LHCN-M2 (cell line): ENCODE measurements at regions not wholly inside any gene's neighbourhood (a gene's known extent, or its start where the extent isn't known, plus 50 kb on each side); places are given as distances from the start of the nearest gene placed in this dataset.

ENCODE experiments used
- DNase-seq: peaks from one replicate; pipeline ENCODE4 v3.0.0-alpha.2; 2012; ENCODE audit warnings: low read depth

DNA sequence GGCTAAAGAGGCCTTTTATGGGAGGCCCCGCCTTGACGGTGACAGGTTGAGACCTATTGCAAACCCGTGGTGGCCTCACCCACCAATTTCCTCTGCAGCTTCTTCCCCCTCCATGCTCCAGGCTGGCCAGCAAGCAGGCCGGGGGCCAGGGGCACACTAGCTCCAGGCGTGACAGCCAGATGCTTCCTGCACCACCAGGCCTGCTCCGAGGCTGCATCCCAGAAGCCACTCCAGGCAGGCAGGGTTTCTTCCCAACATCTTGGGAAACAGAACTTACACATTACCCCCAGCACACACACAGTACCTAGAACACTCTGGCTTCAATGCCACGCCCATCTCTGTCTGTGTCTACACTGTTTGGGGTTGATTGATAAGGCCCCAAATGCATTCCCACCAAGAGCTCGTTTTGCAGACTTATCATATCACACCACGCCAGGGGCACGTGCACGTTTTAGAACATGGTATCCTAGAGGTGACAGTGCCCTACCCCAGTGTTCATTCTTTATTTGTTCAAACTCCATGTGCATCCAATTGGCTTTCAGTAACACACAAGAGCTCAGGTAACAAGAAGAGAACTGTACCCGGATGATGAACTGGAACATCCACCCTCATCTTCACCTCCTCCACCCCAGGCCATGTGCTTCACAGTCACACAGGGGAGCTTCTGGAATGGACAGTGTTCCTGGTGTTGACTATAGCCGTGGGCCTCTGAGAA, 221.4 kb upstream of the RREB1 start:
- no peak for DNase-seq

DNA sequence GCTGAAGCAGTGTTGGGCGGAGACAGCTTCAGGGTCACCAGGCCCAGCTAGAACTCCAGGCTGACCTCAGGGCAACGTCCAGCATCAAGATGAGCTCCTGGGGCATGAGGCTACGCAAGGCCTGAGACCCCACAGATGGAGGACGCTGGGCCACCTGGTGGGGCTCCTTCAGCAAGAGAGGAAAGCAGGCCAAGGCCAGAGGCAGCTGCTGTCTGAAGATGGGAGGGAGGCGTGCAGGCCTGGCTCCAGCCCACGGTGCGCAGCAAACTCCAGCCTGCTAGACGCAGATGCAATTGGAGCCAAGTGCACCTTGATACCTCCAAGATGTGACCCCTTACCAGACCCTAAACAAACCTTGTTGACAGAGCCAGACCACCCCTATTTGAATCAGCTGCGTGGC, 220.9 kb upstream of the RREB1 start:
- DNase-seq, result no peak

GRCh38 chr6:6889601-6890000, 218.2 kb upstream of the RREB1 start:
- DNase-seq, result no peak

DNA sequence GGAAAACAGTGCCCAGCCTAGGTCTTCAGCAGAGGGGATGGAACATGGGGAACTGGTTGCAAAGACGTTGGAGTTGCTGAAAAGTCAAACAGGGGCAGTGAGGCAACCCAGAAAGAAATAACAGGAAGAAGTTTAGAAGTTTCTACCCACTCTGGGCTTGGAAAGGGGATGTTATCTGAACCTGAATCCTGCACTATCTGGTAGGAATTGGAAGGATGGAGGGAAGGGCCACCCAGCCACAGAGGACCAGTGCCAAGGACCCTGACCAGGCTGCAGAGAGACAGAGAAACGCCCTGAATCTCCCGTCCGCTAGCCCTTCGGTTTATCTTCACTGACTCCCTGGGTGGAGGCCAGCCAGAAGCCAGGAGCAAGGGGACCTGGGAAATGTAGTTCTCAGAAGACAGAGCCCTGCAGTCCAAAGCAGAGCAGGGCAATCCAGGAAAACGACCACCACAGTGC, 217.3 kb upstream of the RREB1 start:
- no peak for DNase-seq

DNA sequence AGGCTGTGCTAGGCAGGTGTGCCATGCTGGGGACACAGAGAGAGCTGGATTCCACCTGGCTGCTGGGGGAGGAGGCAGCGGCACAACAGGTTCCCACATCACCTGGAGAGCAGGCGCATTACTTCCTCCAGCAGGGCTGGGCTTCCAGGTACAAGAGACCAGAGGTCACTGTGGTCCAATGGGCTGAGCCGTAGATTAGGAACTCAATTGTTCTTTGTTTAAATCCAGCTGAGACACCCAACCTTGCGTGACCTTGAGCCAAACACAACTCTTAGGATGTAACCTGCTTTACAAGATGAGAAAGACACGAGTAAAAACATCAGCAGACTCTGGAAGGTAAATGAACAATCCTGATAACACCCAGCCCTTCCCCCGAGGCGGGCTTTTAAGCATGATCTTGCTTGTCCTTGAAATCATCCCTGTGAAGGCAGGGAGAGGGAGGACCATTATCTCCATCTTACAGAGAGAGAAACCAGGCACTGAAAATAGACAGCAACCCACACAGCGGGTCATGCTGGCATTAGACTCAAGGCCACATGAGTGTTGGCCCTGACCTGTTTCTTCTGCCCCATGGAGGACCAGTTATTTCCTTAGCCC, 216.5 kb upstream of the RREB1 start:
- no peak for DNase-seq

DNA sequence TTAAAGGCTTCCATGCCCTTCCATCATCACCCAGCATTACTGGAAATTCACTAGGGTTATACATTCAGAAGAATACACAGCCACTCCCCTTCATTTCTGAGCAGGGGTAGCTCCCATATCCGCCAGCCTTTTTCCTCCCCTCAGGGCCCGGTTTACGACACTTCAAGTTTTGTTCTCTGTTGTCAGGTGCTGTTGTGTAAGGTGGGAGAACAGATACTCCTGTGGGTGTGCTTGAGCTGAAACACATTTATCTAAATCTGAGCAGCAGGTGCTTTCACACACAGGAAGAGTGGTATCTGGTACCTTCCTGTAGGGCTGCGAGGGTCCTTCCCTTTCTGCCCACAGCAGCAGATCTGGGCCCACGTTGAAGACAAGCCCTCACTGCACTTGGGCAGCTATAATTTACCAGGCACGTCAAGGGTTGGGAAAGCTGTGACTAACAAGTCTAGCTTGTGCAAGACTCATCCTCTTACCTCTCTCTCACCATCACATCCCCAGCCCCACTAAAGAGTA, 215.8 kb upstream of the RREB1 start:
- no peak for DNase-seq

GRCh38 chr6:6892744-6893583, 214.8 kb upstream of the RREB1 start:
- DNase-seq, result no peak

GRCh38 chr6:6893701-6894100, 214.1 kb upstream of the RREB1 start:
- DNase-seq, result no peak

DNA sequence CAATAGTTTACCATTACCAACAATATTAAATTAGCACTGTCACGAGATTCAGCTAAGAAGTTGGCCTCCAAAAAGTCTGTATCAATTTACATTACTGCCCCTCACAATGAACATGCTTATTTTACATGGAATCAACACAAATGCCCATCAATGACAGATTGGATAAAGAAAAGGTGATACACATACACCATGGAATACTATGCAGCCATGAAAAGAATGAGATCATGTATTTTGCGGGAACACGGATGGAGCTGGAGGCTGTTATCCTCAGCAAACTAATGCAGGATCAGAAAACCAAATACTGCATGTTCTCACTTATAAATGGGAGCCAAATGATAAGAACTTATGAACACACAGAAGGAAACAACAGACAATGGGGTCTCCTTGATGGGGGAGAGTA, 211.8 kb upstream of the RREB1 start:
- DNase-seq, result no peak

DNA sequence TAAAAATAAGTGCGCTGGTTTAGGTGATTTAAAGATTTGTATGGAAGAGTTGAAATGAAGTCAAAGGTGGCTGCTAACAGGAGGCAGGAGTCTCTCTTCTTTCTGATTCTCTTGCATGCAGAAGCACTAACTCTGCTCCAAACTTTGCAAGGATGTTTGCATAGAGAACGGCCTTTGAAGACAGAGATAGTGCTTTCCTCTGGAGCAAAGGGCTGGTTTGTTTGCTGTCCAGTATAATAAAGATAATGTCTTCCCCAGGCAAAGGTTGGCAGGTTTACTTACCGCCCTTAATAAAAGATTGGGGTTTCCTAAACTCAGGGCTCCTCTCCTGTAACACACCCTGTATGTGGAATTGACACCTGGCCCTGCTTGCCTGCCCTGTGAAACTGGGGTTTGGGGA, 210.6 kb upstream of the RREB1 start:
- no peak for DNase-seq

DNA sequence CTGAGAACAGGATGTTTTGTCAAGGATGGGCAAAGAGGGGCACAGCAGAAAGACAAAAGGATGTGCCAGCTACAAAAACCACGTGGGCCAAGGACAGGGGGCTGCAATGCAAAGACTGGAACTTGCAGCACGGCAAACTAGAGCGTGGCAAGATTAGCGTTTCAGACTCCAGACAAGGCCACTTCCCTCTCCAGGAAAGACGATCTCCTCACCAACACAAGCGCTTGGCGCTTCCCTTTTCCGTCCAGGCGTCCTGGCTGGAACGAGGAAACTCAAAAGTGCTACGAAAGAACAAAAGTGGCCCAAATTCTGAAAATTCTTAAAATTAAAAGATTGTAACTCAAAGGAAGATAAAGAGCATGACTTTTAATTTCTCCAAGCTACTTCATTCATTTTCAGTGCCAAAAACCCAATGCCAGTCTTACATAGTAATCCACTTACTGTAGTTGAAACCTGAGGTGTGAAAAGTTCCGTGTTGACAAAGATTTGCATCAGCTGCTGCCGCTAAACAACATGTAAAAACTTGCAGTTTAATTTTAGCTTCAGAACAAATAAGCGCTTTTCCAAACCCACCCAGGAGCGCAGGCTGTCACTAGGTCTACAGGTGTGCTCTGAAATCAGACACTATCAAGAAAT, 207.1 kb upstream of the RREB1 start:
- DNase-seq, result no peak

DNA sequence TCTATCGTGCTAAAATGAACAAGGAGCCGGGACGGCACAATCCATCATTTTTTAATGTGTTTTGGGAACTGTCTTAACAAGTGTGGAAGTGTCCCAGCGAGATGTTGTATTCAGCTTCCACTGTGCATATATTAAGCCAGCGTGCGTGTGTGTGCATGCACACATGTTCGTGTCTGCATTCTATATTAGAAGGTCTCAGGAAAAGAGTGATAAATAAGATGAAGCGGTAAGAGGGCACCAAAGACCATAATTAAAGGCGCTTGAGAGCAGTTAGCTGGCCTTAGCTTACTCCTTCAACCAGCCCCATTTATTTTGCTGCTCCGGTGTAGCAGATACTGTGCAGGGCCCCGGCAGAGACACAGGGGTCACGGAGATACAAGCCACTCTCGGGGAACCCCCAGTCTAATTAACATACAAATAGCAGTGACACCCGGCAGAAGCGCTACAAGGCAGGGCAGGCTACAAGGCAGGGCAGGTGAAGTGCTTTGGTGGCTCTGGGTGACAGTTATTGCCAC, 206.5 kb upstream of the RREB1 start:
- DNase-seq, result no peak

- no peak for DNase-seq
Measured at GRCh38 chr6:6901945-6902344, 205.8 kb upstream of the RREB1 start.

GRCh38 chr6:6905961-6906518, 201.7 kb upstream of the RREB1 start:
- DNase-seq, result no peak

GRCh38 chr6:6906570-6907213, 201.1 kb upstream of the RREB1 start:
- DNase-seq, result no peak

- no peak for DNase-seq
Measured at GRCh38 chr6:6907286-6907685, 200.5 kb upstream of the RREB1 start.

- DNase-seq, result no peak
Measured at GRCh38 chr6:6908121-6908520, 199.6 kb upstream of the RREB1 start.

GRCh38 chr6:6909111-6909510, 198.7 kb upstream of the RREB1 start:
- no peak for DNase-seq

GRCh38 chr6:6910734-6911295, 196.9 kb upstream of the RREB1 start:
- DNase-seq, result no peak

GRCh38 chr6:6911391-6911790, 196.4 kb upstream of the RREB1 start:
- DNase-seq, result no peak
